Stimulated activated CD4-positive, alpha-beta T cell treated with anti-CD3 and anti-CD28 coated beads, Interleukin-12 subunit alpha, Interleukin-12 subunit beta, amount 100 ng/mL, for 48 hours (primary cell): ENCODE measurements at regions not wholly inside any gene's neighbourhood (a gene's known extent, or its start where the extent isn't known, plus 50 kb on each side); places are given as distances from the start of the nearest gene placed in this dataset.
"Not testable (repeated sequence)": the region's sequence is repeated elsewhere in the genome, so short reads cannot be mapped to it uniquely, and the experiment has no call there.

ENCODE experiments used
- DNase-seq, 3 donors: peaks; one replicate each; pipeline ENCODE4 v3.0.0-alpha.2; 2020; ENCODE audit warnings: low read depth in 2 of 3, low spot score in 1 of 3

- DNase-seq: no peak
Observed at GRCh38 chr6:114833211-114833610, 490.4 kb upstream of the HS3ST5 start.

GRCh38 chr6:114830515-114830914 is 487.7 kb upstream of the HS3ST5 start:
- no peak for DNase-seq

GRCh38 chr6:114827135-114827534 is 484.3 kb upstream of the HS3ST5 start:
- no peak for DNase-seq

GRCh38 chr6:114824409-114824808 is 481.6 kb upstream of the HS3ST5 start:
- DNase-seq: no peak

GRCh38 chr6:114816678-114817077 is 473.9 kb upstream of the HS3ST5 start:
- DNase-seq: no peak

GRCh38 chr6:114810468-114810867 is 467.6 kb upstream of the HS3ST5 start:
- DNase-seq: no peak

GRCh38 chr6:114805426-114805825 is 462.6 kb upstream of the HS3ST5 start:
- DNase-seq: not testable (repeated sequence)

GRCh38 chr6:114796576-114796975 is 453.8 kb upstream of the HS3ST5 start:
- no peak for DNase-seq

GRCh38 chr6:114793428-114793827 is 450.6 kb upstream of the HS3ST5 start:
- DNase-seq: no peak

GRCh38 chr6:114785235-114786127 is 442.7 kb upstream of the HS3ST5 start:
- no peak for DNase-seq

GRCh38 chr6:114783783-114784182 is 441.0 kb upstream of the HS3ST5 start:
- DNase-seq: no peak

GRCh38 chr6:114783083-114783482 is 440.3 kb upstream of the HS3ST5 start:
- no peak for DNase-seq

- no peak for DNase-seq
Observed at GRCh38 chr6:114764866-114765265, 422.0 kb upstream of the HS3ST5 start.

GRCh38 chr6:114762145-114762544 is 419.3 kb upstream of the HS3ST5 start:
- DNase-seq: no peak

GRCh38 chr6:114747995-114748625 is 405.3 kb upstream of the HS3ST5 start:
- DNase-seq: peak; percentile 1 to 12 (median 2)

- DNase-seq: no peak
Observed at GRCh38 chr6:114740547-114740946, 397.7 kb upstream of the HS3ST5 start.

- no peak for DNase-seq
Observed at GRCh38 chr6:114739656-114740055, 396.8 kb upstream of the HS3ST5 start.

- no peak for DNase-seq
Observed at GRCh38 chr6:114735025-114735735, 392.4 kb upstream of the HS3ST5 start.

GRCh38 chr6:114733596-114733995 is 390.8 kb upstream of the HS3ST5 start:
- no peak for DNase-seq

- no peak for DNase-seq
Observed at GRCh38 chr6:114718716-114719270, 376.0 kb upstream of the HS3ST5 start.

GRCh38 chr6:114718186-114718585 is 375.4 kb upstream of the HS3ST5 start:
- no peak for DNase-seq
